Panc1 (cell line): ENCODE measurements at regions not wholly inside any gene's neighbourhood (a gene's known extent, or its start where the extent isn't known, plus 50 kb on each side); places are given as distances from the start of the nearest gene placed in this dataset.

Experiments
- POLR2AphosphoS5 ChIP-seq: IDR thresholded peaks from 2 replicates; pipeline ENCODE4 v1.6.1; 2012; ENCODE audit warnings: mild to moderate bottlenecking, low read depth, low read length, moderate library complexity
- TCF7L2 ChIP-seq: IDR thresholded peaks from 2 replicates; pipeline ENCODE4 v1.6.1; 2011; ENCODE audit warnings: mild to moderate bottlenecking, low read depth, low read length, inconsistent platforms
- TF ChIP-seq, protein P1 (sequence below): fragments of 450-650 bp; IDR thresholded peaks from 2 replicates; pipeline ENCODE4 v1.5.1; 2017; ENCODE audit warnings: mild to moderate bottlenecking
- TF ChIP-seq, protein P2 (sequence below), 2 experiments: IDR thresholded peaks; 2 replicates each; pipeline ENCODE4 v1.6.1; 2011 to 2012; ENCODE audit warnings: low read depth in 2 of 2, control low read depth in 1 of 2, low read length in 1 of 2, mild to moderate bottlenecking in 1 of 2, moderate library complexity in 1 of 2; ENCODE audit not compliant: insufficient read depth in 1 of 2

DNA sequence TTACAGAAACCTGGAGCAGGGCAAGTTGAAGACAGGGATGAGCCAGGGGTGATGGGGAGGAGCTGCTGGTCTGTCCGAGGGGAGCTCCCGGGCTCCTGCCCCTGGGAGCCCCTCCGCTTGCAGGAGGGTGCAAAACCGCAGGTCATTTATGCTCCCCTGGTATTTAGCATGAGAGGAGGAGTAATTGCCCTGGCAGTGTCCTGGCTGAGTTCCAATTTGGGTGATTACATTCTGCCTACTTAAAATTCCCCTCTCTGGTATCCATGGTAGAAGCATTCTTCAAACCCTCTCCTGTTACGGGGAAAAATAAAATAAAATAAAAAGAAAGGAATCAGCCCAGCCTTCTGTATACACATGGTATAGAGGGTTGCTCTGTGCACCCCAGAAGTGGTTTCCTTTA, 61.7 kb upstream of the VRK1 start:
- TF ChIP-seq, protein P1, sequence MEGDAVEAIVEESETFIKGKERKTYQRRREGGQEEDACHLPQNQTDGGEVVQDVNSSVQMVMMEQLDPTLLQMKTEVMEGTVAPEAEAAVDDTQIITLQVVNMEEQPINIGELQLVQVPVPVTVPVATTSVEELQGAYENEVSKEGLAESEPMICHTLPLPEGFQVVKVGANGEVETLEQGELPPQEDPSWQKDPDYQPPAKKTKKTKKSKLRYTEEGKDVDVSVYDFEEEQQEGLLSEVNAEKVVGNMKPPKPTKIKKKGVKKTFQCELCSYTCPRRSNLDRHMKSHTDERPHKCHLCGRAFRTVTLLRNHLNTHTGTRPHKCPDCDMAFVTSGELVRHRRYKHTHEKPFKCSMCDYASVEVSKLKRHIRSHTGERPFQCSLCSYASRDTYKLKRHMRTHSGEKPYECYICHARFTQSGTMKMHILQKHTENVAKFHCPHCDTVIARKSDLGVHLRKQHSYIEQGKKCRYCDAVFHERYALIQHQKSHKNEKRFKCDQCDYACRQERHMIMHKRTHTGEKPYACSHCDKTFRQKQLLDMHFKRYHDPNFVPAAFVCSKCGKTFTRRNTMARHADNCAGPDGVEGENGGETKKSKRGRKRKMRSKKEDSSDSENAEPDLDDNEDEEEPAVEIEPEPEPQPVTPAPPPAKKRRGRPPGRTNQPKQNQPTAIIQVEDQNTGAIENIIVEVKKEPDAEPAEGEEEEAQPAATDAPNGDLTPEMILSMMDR = no peak
- TF ChIP-seq, protein P2, sequence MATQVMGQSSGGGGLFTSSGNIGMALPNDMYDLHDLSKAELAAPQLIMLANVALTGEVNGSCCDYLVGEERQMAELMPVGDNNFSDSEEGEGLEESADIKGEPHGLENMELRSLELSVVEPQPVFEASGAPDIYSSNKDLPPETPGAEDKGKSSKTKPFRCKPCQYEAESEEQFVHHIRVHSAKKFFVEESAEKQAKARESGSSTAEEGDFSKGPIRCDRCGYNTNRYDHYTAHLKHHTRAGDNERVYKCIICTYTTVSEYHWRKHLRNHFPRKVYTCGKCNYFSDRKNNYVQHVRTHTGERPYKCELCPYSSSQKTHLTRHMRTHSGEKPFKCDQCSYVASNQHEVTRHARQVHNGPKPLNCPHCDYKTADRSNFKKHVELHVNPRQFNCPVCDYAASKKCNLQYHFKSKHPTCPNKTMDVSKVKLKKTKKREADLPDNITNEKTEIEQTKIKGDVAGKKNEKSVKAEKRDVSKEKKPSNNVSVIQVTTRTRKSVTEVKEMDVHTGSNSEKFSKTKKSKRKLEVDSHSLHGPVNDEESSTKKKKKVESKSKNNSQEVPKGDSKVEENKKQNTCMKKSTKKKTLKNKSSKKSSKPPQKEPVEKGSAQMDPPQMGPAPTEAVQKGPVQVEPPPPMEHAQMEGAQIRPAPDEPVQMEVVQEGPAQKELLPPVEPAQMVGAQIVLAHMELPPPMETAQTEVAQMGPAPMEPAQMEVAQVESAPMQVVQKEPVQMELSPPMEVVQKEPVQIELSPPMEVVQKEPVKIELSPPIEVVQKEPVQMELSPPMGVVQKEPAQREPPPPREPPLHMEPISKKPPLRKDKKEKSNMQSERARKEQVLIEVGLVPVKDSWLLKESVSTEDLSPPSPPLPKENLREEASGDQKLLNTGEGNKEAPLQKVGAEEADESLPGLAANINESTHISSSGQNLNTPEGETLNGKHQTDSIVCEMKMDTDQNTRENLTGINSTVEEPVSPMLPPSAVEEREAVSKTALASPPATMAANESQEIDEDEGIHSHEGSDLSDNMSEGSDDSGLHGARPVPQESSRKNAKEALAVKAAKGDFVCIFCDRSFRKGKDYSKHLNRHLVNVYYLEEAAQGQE (IDR thresholded peaks at IDR 0.05; ENCODE audit: insufficient read depth in 1 of 2, low read depth in 2 of 2, low read length in 1 of 2) = no peak
- TF ChIP-seq POLR2AphosphoS5 (no peak), TCF7L2 (no peak)
